ENCODE measurements at regions not wholly inside any gene's neighbourhood (a gene's known extent, or its start where the extent isn't known, plus 50 kb on each side); places are given as distances from the start of the nearest gene placed in this dataset.

- TF ChIP-seq CTCF (IDR thresholded peaks at IDR 0.05), result no peak
- TF ChIP-seq POLR2A (IDR thresholded peaks at IDR 0.05), result no peak
These were observed 227.2 kb downstream of the MRPS30 start for GRCh38 chr5:45035991-45036390.
